HCT116 (cell line): ENCODE measurements at regions not wholly inside any gene's neighbourhood (a gene's known extent, or its start where the extent isn't known, plus 50 kb on each side); places are given as distances from the start of the nearest gene placed in this dataset.

Source experiments
- ATF3 ChIP-seq: IDR thresholded peaks from 2 replicates; pipeline ENCODE4 v1.6.1; 2012
- CEBPB ChIP-seq: IDR thresholded peaks from 2 replicates; pipeline ENCODE4 v1.6.1; 2012; ENCODE audit warnings: low read depth
- CTCF ChIP-seq, 3 experiments: fragments of 200-600 bp in 1 of 3; sonication (generic) in 1 of 3; IDR thresholded peaks in 2 of 3; conservative IDR thresholded peaks in 1 of 3; 2 replicates each; pipeline ENCODE4 v1.5.1; 2012 to 2017; ENCODE audit warnings: low read depth in 2 of 3, low read length in 2 of 3, antibody characterized with exemption in 1 of 3, borderline replicate concordance in 1 of 3, control low read depth in 1 of 3, mild to moderate bottlenecking in 1 of 3, mixed read lengths in 1 of 3, mixed run types in 1 of 3, moderate library complexity in 1 of 3; ENCODE audit not compliant: insufficient read depth in 1 of 3
- EZH2 ChIP-seq: fragments of 200-600 bp; sonication (generic); IDR thresholded peaks from 2 replicates; pipeline ENCODE4 v1.6.1; 2017; ENCODE audit warnings: antibody characterized with exemption, mixed run types
- JUND ChIP-seq: IDR thresholded peaks from 2 replicates; pipeline ENCODE4 v1.6.1; 2012
- POLR2A ChIP-seq: IDR thresholded peaks from 2 replicates; pipeline ENCODE4 v1.7.0; 2011; ENCODE audit warnings: borderline replicate concordance; ENCODE audit not compliant: insufficient read depth, insufficient read length; ENCODE audit errors: extremely low read depth
- POLR2AphosphoS5 ChIP-seq: IDR thresholded peaks from 2 replicates; pipeline ENCODE4 v1.6.1; 2011; ENCODE audit warnings: mild to moderate bottlenecking, low read depth, low read length, moderate library complexity
- SRF ChIP-seq: IDR thresholded peaks from 2 replicates; pipeline ENCODE4 v1.6.1; 2012; ENCODE audit warnings: low read depth
- YY1 ChIP-seq: IDR thresholded peaks from 2 replicates; pipeline ENCODE4 v1.6.1; 2011; ENCODE audit warnings: low read length, low read depth, moderate library complexity, mild to moderate bottlenecking; ENCODE audit not compliant: insufficient replicate concordance; ENCODE audit errors: extremely low read depth
- ZNF274 ChIP-seq: fragments of 200-500 bp; sonication (Bioruptor generic); IDR thresholded peaks from 2 replicates; pipeline ENCODE4 v1.6.1; 2014; ENCODE audit warnings: mild to moderate bottlenecking, low read depth, low read length, inconsistent platforms

GRCh38 chr2:122105877-122106206, 350.4 kb downstream of the TSN start:
- TF ChIP-seq POLR2AphosphoS5 (no peak), POLR2A (no peak), CTCF (IDR thresholded peaks at IDR 0.05 in 2 of 3, conservative IDR thresholded peaks at IDR 0.05 in 1 of 3; ENCODE audit: borderline replicate concordance in 1 of 3, insufficient read depth in 1 of 3, low read depth in 2 of 3, low read length in 2 of 3) (no peak), YY1 (no peak), ATF3 (no peak), EZH2 (no peak), ZNF274 (no peak), JUND (no peak), CEBPB (no peak), SRF (no peak)
